ENCODE measurements at regions not wholly inside any gene's neighbourhood (a gene's known extent, or its start where the extent isn't known, plus 50 kb on each side); places are given as distances from the start of the nearest gene placed in this dataset.

GRCh38 chr22:44385781-44386180 is 73.0 kb upstream of the SHISAL1 start:
- H3K27ac Mint-ChIP-seq: no peak overlapping the region
- DNase-seq: no peak
- no peaks in the 10 kb centered on the region for H3K27me3 Mint-ChIP-seq (ENCODE audit: low read depth)
- ChIA-PET CTCF (no interaction called here), POLR2A (no interaction called here)
- H3K36me3 Mint-ChIP-seq (ENCODE audit: low read depth): no peaks in the 10 kb centered on the region
- ATAC-seq: no peak
- H3K9me3 Mint-ChIP-seq (ENCODE audit: insufficient read depth): no peaks in the 10 kb centered on the region
- no peak overlapping the region for H3K4me3 Mint-ChIP-seq
- H3K4me1 Mint-ChIP-seq (ENCODE audit: low read depth): no peaks in the 10 kb centered on the region

- Mint-ChIP-seq H3K27me3 (ENCODE audit: low read depth) (no peaks in the 10 kb centered on the region), H3K27ac (no peak overlapping the region), H3K4me3 (no peak overlapping the region), H3K9me3 (ENCODE audit: insufficient read depth) (no peaks in the 10 kb centered on the region), H3K4me1 (ENCODE audit: low read depth) (no peaks in the 10 kb centered on the region), H3K36me3 (ENCODE audit: low read depth) (no peaks in the 10 kb centered on the region)
- CTCF ChIA-PET: no interaction called here
- no peak for ATAC-seq
- no peak for DNase-seq
- POLR2A ChIA-PET: interaction anchor here (1.1 kb wide), 1 partner anchor 183 kb away, joined by 3 read pairs; no protein-coding TSS in a partner anchor
Measured at GRCh38 chr22:44385296-44385610, 72.5 kb upstream of the SHISAL1 start.

- no peaks in the 10 kb centered on the region for H3K36me3 Mint-ChIP-seq (ENCODE audit: low read depth)
- H3K4me1 Mint-ChIP-seq (ENCODE audit: low read depth): no peaks in the 10 kb centered on the region
- no peak for DNase-seq
- H3K9me3 Mint-ChIP-seq (ENCODE audit: insufficient read depth): no peaks in the 10 kb centered on the region
- no peak for ATAC-seq
- CTCF ChIA-PET: no interaction called here
- POLR2A ChIA-PET: interaction anchor here (1.1 kb wide), 1 partner anchor 183 kb away, joined by 3 read pairs; no protein-coding TSS in a partner anchor
- no peak overlapping the region for H3K4me3 Mint-ChIP-seq
- no peaks in the 10 kb centered on the region for H3K27me3 Mint-ChIP-seq (ENCODE audit: low read depth)
- H3K27ac Mint-ChIP-seq: no peak overlapping the region
Measured at GRCh38 chr22:44384563-44385295, 72.0 kb upstream of the SHISAL1 start.

GRCh38 chr22:44383652-44384562 is 71.2 kb upstream of the SHISAL1 start:
- POLR2A ChIA-PET: interaction anchor here (1.1 kb wide), 1 partner anchor 184 kb away, joined by 3 read pairs; no protein-coding TSS in a partner anchor
- H3K27me3 Mint-ChIP-seq (ENCODE audit: low read depth): no peaks in the 10 kb centered on the region
- CTCF ChIA-PET: no interaction called here

GRCh38 chr22:44383064-44383575 is 70.4 kb upstream of the SHISAL1 start:
- H3K27ac Mint-ChIP-seq: no peak overlapping the region
- ChIA-PET POLR2A (no interaction called here), CTCF (no interaction called here)
- ATAC-seq (no peak), DNase-seq (no peak)
- H3K4me3 Mint-ChIP-seq: no peak overlapping the region
- H3K36me3 Mint-ChIP-seq (ENCODE audit: low read depth): no peaks in the 10 kb centered on the region
- H3K27me3 Mint-ChIP-seq (ENCODE audit: low read depth): peaks cover 2% of the 10 kb centered on the region
- H3K9me3 Mint-ChIP-seq (ENCODE audit: insufficient read depth): no peaks in the 10 kb centered on the region
- H3K4me1 Mint-ChIP-seq (ENCODE audit: low read depth): no peaks in the 10 kb centered on the region

More at GRCh38 chr22:44383652-44384562, 71.2 kb upstream of the SHISAL1 start:
- Mint-ChIP-seq H3K27ac (no peak overlapping the region), H3K4me3 (no peak overlapping the region), H3K36me3 (ENCODE audit: low read depth) (no peaks in the 10 kb centered on the region), H3K9me3 (ENCODE audit: insufficient read depth) (no peaks in the 10 kb centered on the region), H3K4me1 (ENCODE audit: low read depth) (no peaks in the 10 kb centered on the region)
- DNase-seq: no peak
- no peak for ATAC-seq

- ChIA-PET POLR2A (no interaction called here), CTCF (interaction anchor here (0.5 kb wide), 1 partner anchor 186 kb away, joined by 3 read pairs; no protein-coding TSS in a partner anchor)
- peaks cover 4% of the 10 kb centered on the region for H3K27me3 Mint-ChIP-seq (ENCODE audit: low read depth)
- no peaks in the 10 kb centered on the region for H3K4me1 Mint-ChIP-seq (ENCODE audit: low read depth)
- ATAC-seq: no peak
- DNase-seq: no peak
- H3K27ac Mint-ChIP-seq: no peak overlapping the region
- no peaks in the 10 kb centered on the region for H3K36me3 Mint-ChIP-seq (ENCODE audit: low read depth)
- H3K9me3 Mint-ChIP-seq (ENCODE audit: insufficient read depth): no peaks in the 10 kb centered on the region
- no peak overlapping the region for H3K4me3 Mint-ChIP-seq
Measured at GRCh38 chr22:44382116-44383038, 69.6 kb upstream of the SHISAL1 start.

GRCh38 chr22:44381761-44382115 is 69.0 kb upstream of the SHISAL1 start:
- no peaks in the 10 kb centered on the region for H3K4me1 Mint-ChIP-seq (ENCODE audit: low read depth)
- CTCF ChIA-PET: no interaction called here
- DNase-seq (no peak), ATAC-seq (no peak)
- H3K27ac Mint-ChIP-seq: no peak overlapping the region
- POLR2A ChIA-PET: no interaction called here
- peaks cover 7% of the 10 kb centered on the region for H3K27me3 Mint-ChIP-seq (ENCODE audit: low read depth)
- no peaks in the 10 kb centered on the region for H3K36me3 Mint-ChIP-seq (ENCODE audit: low read depth)
- no peak overlapping the region for H3K4me3 Mint-ChIP-seq
- H3K9me3 Mint-ChIP-seq (ENCODE audit: insufficient read depth): no peaks in the 10 kb centered on the region

- POLR2A ChIA-PET: no interaction called here
- no peaks in the 10 kb centered on the region for H3K4me1 Mint-ChIP-seq (ENCODE audit: low read depth)
- no peaks in the 10 kb centered on the region for H3K9me3 Mint-ChIP-seq (ENCODE audit: insufficient read depth)
- H3K27me3 Mint-ChIP-seq (ENCODE audit: low read depth): peaks cover 12% of the 10 kb centered on the region
- DNase-seq: no peak
- no peak overlapping the region for H3K27ac Mint-ChIP-seq
- no peak for ATAC-seq
- CTCF ChIA-PET: no interaction called here
- no peaks in the 10 kb centered on the region for H3K36me3 Mint-ChIP-seq (ENCODE audit: low read depth)
- H3K4me3 Mint-ChIP-seq: no peak overlapping the region
Measured at GRCh38 chr22:44380756-44381486, 68.2 kb upstream of the SHISAL1 start.

- DNase-seq (no peak), ATAC-seq (no peak)
- no peak overlapping the region for H3K4me3 Mint-ChIP-seq
- POLR2A ChIA-PET: no interaction called here
- peaks cover 6% of the 10 kb centered on the region for H3K9me3 Mint-ChIP-seq (ENCODE audit: insufficient read depth)
- peaks cover 17% of the 10 kb centered on the region for H3K27me3 Mint-ChIP-seq (ENCODE audit: low read depth)
- H3K27ac Mint-ChIP-seq: no peak overlapping the region
- H3K36me3 Mint-ChIP-seq (ENCODE audit: low read depth): no peaks in the 10 kb centered on the region
- CTCF ChIA-PET: no interaction called here
- no peaks in the 10 kb centered on the region for H3K4me1 Mint-ChIP-seq (ENCODE audit: low read depth)
Measured at GRCh38 chr22:44379817-44380755, 67.3 kb upstream of the SHISAL1 start.

- Mint-ChIP-seq H3K4me1 (ENCODE audit: low read depth) (no peaks in the 10 kb centered on the region), H3K36me3 (ENCODE audit: low read depth) (no peaks in the 10 kb centered on the region), H3K27ac (no peak overlapping the region), H3K27me3 (ENCODE audit: low read depth) (peaks cover 24% of the 10 kb centered on the region), H3K4me3 (no peak overlapping the region), H3K9me3 (ENCODE audit: insufficient read depth) (peaks cover 8% of the 10 kb centered on the region)
- ATAC-seq (no peak), DNase-seq (no peak)
- CTCF ChIA-PET: no interaction called here
- POLR2A ChIA-PET: no interaction called here
Measured at GRCh38 chr22:44378380-44378779, 65.6 kb upstream of the SHISAL1 start.

Measured in activated CD8-positive, alpha-beta T cell treated with anti-CD3 and anti-CD28 coated beads, Interleukin-2, amount 10 ng/mL, durations not matched to agents 7 days and 5 days (primary cell).